ENCODE measurements at regions not wholly inside any gene's neighbourhood (a gene's known extent, or its start where the extent isn't known, plus 50 kb on each side); places are given as distances from the start of the nearest gene placed in this dataset.

DNA sequence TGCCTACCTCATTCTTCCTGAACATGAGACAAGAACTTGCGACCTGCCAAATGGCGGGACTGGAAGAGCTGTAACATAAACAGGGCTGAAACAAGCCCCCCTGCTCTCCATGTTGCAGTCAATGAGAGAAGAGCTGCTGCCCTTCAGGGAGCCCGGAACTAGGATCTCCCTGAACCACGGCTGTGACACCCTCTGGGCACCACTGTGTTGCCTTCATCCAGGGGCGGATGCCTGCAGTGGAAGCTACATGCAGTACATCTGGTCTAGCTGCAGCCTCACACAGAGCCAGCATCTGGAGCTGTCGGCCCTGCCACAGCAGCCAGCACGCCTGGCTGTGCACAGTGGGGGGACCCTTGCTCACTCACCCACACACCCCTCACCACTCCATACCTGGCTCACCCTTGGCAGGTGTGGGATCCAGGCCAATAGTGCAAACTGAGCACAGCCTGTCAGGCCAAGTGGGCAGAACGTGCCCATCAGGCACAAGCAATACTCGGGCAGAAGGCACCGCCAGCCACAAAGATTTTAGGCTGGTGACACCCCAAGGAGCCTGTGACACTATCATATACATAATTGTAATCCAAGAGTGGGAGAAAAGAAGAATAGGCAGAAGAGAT lies 451.3 kb downstream of the HTR1B start:
- TF ChIP-seq POLR2A (IDR thresholded peaks at IDR 0.05; ENCODE audit: low read depth, low read length) = no peak
- TF ChIP-seq TAF1 (IDR thresholded peaks at IDR 0.05; ENCODE audit: borderline replicate concordance, low read depth, low read length) = no peak
